GM21717 (cell line): ENCODE measurements at regions not wholly inside any gene's neighbourhood (a gene's known extent, or its start where the extent isn't known, plus 50 kb on each side); places are given as distances from the start of the nearest gene placed in this dataset.

Experiments
- ATAC-seq: cut with Tn5 transposase; IDR thresholded peaks from one replicate; pipeline ENCODE4 v1.9.1; 2021; ENCODE audit warnings: mild to moderate bottlenecking, moderate library complexity; ENCODE audit not compliant: unreplicated experiment

DNA sequence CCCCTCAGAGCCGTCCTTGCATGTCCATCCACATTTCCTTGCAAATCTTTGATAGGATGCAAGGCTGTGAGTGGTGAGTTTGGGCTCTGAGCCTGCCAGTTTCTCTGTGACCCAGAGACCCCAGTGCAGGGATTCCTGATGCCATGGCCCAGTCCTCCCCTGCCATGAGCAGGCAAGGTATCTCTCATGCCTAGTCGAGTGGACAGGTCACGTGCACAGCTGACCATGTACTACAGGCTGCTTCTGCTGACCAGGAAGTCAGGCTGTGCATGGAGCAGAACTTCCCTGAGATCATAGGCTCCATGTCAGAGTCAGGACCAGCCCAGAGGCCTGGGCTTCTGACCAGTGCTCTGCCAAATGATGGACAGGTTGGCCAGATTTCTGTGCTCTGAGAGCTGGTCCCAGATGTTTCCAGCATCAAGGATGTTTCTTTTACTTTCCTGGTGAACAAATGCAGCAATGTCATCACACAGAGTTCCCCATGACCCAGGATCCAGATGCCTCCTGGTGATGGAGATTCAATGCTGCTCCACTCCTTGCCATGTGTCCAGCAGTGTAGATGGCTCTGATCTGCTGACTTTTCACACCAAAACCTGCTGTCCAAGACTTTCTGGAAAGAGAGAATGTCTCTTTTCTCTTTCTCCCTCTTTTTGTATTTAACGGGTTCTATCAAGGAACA is 321.6 kb upstream of the HS6ST1 start:
- no peak for ATAC-seq

DNA sequence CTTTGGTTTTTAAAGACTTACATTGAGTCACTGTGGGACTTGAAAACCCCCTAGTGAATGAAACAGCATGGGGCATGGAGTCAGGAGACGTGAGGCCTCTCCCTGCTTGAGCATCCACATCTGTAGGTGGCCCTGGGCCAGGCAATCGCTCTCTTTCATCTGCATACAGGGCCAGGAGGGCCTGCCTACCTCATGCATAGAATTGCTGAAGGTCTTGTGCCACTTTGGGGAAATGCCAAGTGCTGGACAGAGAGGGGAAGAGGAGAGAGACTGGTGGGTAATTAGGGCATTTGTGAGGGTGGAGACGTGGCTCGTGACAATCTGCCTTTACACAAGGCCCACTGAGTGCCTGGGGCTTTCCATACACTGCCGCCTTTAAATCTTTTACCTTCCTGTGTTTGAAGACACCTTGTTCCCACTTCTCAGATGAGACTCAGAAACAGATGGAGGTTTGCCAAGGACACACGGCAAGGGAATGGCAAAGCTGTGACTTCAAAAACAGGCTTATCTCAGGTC is 322.2 kb upstream of the HS6ST1 start:
- ATAC-seq: no peak

DNA sequence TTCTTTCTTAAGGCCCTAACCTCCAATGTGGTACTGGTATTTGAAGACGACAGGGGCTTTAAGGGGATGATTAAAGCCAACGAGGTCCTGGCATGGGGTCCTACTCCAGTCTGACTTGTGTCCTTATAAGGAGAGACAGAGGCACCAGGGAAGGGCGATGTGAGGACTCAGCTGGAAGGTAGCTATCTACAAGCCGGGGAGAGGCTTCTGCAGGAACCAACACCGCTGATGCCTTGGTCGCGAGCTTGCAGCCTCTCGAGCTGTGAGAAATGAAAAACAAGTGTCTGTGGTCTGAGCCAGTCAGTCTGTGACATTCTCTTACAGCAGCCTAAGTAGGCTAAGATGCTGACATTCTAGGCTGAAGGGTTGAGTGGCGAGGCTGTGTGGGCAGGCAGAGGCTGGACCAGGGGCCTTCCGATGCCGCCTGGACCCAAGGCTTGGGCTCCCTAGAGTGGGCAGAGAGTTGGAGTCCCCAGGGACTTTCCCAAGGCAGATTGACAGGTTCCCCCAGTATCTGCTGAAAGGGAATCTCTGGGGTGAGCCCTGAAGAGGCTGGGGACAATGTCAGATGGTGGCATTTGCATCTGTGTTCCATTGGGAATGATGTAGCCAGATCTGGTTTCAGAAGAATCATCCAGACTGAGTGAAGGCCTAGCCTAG is 322.9 kb upstream of the HS6ST1 start:
- no peak for ATAC-seq

DNA sequence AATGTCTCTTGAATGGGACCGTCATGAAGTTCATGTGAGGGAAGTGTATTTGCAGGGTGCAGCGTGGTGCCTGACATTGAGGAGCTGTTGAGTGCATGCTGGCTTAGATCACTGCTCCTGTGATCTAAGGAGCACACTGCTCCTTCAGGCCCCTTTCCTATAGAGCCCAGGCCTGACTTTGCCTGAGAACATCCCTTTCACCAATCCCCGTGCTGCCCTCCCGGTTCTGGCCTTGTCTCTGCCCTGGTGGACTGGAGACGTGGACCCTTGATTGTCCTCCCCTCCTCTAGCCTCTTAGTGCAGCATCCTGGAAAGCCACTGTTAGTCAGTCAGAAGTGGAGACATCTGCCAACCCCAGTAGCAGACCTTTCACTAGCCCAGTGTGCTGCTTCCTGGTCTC is 323.6 kb upstream of the HS6ST1 start:
- no peak for ATAC-seq

DNA sequence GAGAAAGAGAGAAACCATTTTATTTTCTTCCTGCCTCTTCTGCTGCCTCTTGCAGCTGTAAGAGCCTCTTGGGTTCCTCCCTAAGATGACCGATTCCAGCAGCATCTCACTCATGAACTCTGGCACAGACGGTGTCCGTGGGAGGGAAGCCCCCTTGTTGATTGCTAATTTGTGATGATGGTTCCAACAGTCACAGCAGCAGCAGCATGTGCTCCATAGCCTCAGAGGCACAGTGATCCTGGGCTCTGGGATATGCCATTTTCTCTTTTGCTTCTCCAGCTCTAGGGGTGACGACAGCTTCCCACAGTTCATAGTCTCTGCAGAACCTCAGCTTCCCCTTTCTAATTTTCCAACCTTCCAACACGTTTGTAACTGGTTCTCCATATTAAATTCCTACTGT is 324.2 kb upstream of the HS6ST1 start:
- no peak for ATAC-seq

DNA sequence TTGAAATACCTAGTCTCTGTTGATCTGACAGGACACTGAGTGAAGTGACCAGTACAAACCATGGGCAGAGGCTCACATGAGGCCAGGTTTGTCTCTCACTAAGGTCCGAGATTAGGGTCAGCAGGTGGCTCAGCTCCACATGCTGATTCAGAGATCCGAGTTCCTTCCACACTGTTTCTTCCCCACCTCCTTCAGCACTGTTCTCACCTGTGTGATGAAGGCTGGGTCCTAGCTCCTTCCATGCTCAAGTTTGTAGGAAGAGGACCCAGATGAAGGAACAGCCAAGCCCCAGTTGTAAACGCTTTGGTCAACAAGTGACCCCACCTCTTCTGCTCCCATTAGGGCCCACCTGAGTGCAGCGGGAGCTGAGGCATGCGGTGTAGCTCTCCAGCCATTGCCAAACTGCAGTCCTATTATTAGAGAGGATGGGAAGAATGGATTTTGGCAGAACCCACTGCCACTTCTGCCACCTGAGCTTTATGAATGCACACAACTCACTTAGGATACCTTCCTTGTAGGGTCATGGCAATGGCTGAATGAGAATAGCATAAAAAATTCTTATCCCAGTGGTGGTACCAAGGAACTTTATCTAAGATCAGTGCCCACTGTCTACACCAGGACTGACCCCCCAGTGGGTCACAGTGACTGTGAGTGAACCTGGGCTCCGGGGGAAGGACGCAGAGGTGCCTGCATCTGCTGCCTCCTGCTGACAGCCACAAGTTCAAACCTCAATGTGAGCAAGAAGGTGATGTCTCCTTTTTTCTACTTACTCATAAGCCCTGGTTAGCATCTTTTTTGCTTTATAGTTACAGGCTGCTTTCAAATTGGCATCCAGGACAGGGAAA is 324.8 kb upstream of the HS6ST1 start:
- ATAC-seq: no peak

DNA sequence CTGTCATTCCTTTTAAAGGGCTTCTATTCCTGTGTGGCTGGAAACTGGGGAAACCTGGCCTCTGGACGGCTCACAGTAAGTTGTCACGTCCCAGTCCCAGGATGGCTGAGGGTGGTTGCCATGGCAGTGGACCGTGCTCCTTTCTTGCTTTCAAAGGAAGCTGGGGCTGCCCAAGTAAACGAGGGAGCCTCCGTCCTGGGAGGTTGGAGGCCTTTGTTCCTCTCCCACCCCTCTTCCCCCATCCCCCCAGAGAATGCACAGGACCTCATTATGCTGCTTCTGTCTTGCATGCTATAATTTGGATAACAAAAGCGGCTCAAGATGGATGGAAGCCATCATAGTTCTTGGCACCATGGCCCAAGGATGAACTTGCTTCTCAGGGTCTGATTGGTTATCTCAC is 325.5 kb upstream of the HS6ST1 start:
- ATAC-seq: no peak

DNA sequence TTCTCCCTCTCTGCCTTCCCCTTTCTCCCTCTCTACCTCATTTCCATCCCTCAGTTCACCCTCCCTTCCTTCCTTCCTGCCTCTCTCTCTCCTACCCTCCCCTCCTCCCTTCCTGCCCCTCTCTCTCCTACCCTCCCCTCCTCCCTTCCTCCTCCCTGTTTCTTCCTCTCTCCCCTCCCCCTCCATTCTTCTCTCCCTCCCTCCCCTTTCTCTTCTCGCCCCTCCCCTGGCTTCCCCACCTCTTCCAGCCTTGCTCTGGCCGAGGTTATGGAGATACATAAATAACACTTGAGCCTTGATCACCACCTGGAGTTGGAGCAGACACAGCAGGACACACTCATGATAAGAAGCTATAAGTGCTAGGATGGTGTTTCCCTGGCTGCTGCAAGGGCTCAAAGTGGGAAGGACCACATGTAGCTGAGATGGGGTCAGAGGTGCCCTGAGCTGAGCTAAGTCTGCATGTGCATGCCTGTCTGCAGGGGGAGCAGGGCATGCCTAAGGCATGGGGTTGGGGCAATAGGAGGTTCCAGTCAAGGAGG is 326.1 kb upstream of the HS6ST1 start:
- no peak for ATAC-seq

DNA sequence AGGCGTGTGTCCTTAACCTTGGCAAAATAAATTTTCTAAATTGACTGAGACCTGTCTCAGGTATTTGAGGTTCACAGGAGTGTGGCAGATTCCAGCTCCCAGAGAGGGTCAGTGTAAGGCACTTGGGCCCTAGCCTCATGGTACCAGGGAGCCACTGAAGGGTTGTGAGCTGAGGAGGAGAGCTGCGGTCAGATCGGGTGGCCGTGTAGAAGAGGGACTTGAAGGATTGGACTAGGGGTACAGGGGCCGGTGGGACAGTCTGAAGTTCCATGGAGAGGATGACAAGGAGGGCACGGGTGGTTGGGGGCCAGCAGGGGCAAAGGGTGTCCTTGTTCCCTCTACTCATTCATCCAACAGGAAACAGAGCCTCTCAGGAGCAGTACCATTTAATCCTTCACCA is 327.0 kb upstream of the HS6ST1 start:
- ATAC-seq: no peak

DNA sequence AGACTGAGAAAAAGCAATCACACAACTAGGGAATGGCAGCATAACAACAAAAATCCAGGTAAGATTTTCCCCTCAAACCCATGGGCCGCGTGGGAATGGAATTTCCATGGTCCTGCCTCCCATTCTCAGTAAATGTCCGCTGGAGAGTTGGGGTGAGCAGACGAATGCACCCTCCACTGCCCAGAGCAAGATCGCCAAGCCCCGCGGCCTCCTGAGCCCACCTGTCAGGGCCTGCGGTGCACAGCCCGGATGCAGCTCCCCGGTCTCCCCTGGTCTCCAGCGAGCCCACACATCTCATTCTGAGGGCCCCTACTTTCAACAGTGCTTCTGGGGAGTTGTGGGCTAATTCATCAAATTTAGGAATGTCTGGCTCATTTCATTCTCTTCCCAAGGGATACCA is 327.4 kb upstream of the HS6ST1 start:
- no peak for ATAC-seq

DNA sequence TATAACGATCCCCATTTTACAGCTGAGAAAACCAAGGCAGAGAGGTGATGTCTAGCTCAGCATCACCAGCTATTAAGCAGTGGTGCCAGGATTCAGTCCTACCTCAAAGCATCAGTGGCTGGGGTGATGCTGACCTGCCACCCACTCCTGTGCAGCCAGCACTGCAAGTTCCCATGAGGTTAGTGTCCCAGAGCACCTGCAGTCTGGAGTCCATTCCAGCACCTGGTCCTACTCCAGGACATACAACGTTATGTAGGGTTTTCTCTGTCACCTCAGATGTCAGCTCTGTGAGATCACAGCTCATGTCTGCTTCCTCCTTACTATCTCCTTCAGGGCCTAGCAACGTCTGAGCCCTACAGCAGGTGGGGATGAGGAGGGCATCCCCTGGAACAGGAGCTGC is 328.0 kb upstream of the HS6ST1 start:
- ATAC-seq: no peak

DNA sequence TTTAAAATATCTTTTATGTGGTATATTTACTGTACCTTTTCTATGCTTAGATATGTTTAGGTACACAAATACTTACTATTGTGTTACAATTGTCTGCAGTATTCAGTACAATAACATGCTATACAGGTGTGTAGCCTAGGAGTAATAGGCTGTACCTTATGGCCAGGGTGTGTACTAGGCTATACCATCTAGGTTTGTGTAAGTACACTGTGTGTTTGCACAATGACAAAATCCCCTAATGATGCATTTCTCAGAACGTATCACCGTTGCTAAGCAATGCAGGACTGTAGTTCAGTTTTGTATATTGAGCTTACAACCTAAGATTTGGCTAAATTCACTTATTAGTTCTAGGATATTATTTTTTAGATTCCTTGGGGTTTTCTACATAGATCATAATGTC is 332.3 kb upstream of the HS6ST1 start:
- ATAC-seq: no peak

DNA sequence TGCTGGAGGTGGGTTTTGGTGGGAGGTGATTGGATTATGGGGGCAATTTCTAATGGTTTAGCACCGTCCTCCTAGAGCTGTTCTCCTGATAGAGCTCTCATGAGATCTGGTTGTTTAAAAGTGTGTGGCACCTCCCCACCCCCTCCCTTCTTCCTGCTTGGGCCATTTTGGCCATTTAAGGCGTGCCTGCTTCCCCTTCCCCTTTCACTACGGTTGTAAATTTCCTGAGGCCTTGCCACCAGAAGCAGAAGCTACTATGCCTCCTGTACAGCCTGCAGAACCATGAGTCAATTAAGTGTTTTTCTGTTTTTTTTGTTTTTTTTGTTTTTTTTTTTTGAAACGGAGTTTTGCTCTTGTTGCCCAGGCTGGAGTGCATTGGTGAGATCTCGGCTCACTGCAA is 335.7 kb upstream of the HS6ST1 start:
- ATAC-seq: no peak

DNA sequence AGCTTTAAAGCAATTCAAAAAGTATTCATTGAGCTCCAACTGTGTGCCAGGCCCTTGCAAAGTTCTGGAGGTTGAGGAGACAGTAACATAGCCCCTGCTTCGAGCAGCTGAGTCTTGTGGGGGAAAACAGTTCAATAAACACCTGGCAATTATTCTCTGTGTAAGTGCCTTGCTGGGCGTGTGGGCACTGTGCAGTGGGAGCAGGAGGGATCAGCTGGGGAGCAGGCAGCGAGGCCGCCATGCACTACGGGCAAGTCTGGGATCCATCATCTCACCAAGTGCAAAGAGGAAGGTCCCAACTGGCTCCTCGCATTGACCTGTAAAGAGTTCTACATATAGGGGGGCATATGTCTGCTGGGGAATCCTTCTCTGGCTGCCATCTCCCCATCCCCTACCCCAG is 342.2 kb upstream of the HS6ST1 start:
- no peak for ATAC-seq

DNA sequence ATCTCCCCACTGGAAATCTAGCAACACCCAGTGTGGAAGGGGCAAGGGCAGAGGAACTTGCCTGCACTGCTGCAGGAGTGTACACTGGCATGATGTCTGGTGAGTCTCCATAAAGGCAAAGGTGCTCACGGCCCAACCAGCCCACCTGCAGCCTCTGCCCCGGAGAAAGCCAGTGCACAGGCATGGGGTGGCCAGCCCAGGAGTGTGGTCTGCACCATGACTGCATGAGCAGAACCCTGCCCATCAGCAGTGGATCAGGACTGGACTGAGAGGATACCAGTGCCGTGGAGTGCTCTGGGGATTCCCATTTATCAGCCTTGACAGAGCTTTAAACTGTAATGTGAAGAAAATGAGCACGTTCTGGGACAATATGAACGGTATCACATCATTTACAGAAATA is 342.6 kb upstream of the HS6ST1 start:
- no peak for ATAC-seq

DNA sequence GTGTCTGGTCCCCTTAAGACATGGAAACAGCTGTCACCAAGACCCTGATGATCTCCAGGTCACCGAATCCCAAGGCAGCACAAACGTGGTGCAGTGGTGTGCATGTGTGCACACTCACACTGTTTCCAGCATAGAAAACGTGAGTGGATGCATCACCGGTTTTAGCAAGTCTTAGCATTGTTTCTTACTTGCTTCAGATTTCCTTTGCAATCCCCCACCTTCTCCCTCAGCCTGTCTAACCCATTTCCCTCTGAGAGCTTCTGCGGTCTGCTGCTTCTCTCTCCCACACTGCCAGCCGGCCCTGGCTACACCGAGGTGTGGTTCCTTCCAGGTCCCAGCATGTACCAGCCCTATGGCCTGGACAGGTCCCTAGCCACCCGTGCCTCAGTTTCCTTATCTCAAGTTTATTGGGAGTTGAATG is 343.4 kb upstream of the HS6ST1 start:
- no peak for ATAC-seq

DNA sequence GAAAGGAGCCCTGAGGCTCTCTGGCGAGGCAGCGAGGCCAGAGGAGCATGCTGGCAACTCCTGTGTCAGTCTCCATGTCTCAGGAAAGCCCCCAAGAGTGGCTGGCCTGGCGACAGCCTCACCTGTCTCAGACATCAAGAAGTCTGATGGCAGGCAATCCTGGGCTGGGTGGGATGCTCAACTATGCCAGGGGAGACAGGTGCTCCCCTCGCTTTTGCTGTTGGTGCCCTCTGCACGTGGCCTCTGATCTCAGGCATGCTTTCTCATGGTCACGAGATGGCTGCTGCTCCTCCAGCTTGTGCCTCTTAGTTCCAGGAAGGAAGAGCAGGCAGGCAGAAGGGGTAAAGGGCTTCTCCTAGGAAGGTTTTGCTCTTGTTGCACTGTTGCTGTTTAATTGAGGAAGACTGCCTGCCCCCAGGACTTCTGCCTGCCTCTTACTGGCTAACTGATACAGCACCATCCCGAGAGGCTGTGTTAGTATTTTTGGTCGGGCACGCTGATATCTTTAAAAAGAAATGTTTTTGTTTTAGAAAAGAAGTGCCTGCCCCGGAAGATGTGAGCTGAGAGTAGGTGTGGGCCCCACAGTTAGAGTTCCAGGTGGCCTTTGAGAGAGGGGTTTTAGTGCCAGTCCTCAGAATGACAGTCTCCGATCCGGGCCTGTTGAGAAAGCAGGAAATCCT is 344.8 kb upstream of the HS6ST1 start:
- ATAC-seq: no peak

DNA sequence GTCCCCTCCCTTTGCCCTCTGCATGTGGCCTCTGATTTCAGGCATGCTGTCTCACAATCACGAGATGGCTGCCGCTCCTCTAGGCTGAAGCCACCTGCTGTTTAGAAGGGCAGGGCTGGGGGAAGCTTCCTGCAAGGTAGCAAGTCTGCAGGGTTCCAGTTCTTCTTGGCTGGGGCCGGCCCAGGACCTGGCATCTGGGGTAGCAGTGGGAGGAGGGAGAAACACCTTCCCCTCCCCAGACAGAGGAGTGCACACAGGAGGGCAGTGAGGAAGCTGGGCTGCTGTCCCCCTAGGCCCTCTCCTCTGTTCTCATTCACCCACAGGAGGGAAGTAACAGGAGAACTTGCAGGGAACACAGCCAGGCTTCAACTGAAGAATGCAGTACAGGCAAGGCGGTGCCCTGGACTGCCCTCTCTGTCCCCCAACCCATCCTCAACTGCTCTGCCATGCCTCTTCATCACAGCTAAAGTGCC is 345.9 kb upstream of the HS6ST1 start:
- ATAC-seq: no peak

DNA sequence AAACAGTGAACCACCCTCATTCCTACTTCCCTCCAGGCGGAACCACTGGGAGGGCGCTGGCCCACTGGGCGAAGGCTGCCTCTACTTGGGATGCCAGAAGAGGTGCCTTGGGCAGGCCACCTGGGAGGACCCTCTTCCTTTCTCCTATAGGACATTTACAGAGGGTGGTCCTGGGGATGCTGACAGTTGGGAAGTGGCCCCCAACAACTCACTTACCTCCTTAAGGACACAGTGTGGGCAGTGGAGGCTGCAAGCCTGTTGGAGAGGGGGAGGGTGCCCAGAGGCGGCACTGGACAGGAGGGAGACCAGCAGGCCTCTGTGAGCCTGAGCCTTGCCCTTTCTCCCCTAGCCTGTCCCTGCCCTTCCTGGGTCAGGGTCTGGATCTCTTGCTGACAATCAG is 346.4 kb upstream of the HS6ST1 start:
- no peak for ATAC-seq

DNA sequence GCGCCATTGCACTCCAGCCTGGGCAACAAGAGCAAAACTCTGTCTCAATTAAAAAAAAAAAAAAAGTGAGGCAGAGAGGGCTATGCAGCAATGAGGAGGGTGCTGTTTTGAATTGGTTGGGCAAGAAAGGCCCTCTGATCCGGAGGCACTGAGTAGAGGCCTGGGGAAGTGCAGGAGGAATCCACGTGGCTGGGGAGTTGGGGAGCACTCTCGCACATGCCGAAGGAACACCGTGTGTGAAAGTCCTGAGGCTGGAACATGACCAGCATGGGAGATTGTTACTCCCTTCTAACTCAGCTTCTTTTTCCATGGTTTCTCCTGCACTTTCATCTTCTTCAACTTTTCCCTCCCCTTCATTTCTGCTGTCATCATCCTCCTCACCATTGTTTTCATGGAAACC is 347.9 kb upstream of the HS6ST1 start:
- ATAC-seq: no peak

DNA sequence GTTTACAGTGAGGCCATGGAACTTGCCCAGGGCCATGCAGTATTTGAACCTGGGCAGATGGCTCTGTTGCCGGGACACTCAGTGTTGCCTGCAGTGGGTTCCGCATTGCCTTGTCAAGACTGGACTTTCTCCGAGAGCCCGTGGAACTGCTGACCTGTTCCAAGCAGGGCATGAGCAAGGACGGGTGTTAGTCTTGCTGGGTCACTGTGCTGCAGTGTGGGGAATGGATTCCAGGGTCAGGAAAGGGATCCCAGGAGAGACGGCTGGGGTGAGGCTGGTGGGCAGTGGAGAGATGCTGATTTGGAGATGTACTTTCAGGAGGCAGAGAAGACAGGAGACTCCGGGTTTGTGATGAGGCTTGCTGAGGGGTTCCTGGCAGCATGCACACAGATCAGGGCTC is 348.7 kb upstream of the HS6ST1 start:
- ATAC-seq: no peak
